ENCODE measurements at regions not wholly inside any gene's neighbourhood (a gene's known extent, or its start where the extent isn't known, plus 50 kb on each side); places are given as distances from the start of the nearest gene placed in this dataset.

- H3K4me3 ChIP-seq (ENCODE audit: control insufficient read depth in 1 of 7, extremely low read depth in 1 of 7, insufficient read depth in 4 of 7, low read depth in 2 of 7, low read length in 6 of 7): no peak overlapping the region
- H3K36me3 ChIP-seq (ENCODE audit: control insufficient read depth in 4 of 4, insufficient read depth in 4 of 4, low read length in 3 of 4): no peaks in the 10 kb centered on the region
- no peak for DNase-seq
- H3K9me3 ChIP-seq (ENCODE audit: control extremely low read depth in 1 of 5, control insufficient read depth in 4 of 5, insufficient read depth in 2 of 5, low read depth in 1 of 5, low read length in 4 of 5): peaks cover 0 to 2% (median 0%) of the 10 kb centered on the region in 5 experiments
- WGBS (ENCODE audit: insufficient coverage): 0% methylated on average over 1 of the region's 1 CpG
- CTCF ChIA-PET: interaction anchor here (1.0 kb wide), 1 partner anchor 15 kb away, joined by 3 read pairs; no protein-coding TSS in a partner anchor
- no peaks in the 10 kb centered on the region for H3K27me3 ChIP-seq (replicated peaks in 2 of 5; ENCODE audit: control insufficient read depth in 4 of 5, insufficient read depth in 5 of 5, low read length in 4 of 5)
- no peaks in the 10 kb centered on the region for H3K4me1 ChIP-seq (ENCODE audit: control extremely low read depth in 1 of 4, control insufficient read depth in 4 of 4, insufficient read depth in 4 of 4, low read length in 3 of 4)
- POLR2A ChIA-PET: no interaction called here
- H3K27ac ChIP-seq (ENCODE audit: insufficient read depth in 1 of 2, low read depth in 1 of 2, low read length in 2 of 2, poor library complexity in 1 of 2, severe bottlenecking in 2 of 2): no peak overlapping the region
These were observed 289.9 kb upstream of the TSHZ2 start for GRCh38 chr20:52682237-52682636.

GRCh38 chr20:52681288-52681687 lies 290.9 kb upstream of the TSHZ2 start:
- Histone ChIP-seq H3K36me3 (ENCODE audit: control insufficient read depth in 4 of 4, insufficient read depth in 4 of 4, low read length in 3 of 4) (no peaks in the 10 kb centered on the region), H3K9me3 (ENCODE audit: control extremely low read depth in 1 of 5, control insufficient read depth in 4 of 5, insufficient read depth in 2 of 5, low read depth in 1 of 5, low read length in 4 of 5) (peaks cover 0 to 2% (median 0%) of the 10 kb centered on the region in 5 experiments), H3K27ac (ENCODE audit: insufficient read depth in 1 of 2, low read depth in 1 of 2, low read length in 2 of 2, poor library complexity in 1 of 2, severe bottlenecking in 2 of 2) (no peak overlapping the region), H3K4me1 (ENCODE audit: control extremely low read depth in 1 of 4, control insufficient read depth in 4 of 4, insufficient read depth in 4 of 4, low read length in 3 of 4) (no peaks in the 10 kb centered on the region), H3K4me3 (ENCODE audit: control insufficient read depth in 1 of 7, extremely low read depth in 1 of 7, insufficient read depth in 4 of 7, low read depth in 2 of 7, low read length in 6 of 7) (no peak overlapping the region), H3K27me3 (replicated peaks in 2 of 5; ENCODE audit: control insufficient read depth in 4 of 5, insufficient read depth in 5 of 5, low read length in 4 of 5) (no peaks in the 10 kb centered on the region)
- ChIA-PET CTCF (interaction anchor here (1.0 kb wide), 1 partner anchor 16 kb away, joined by 3 read pairs; no protein-coding TSS in a partner anchor), POLR2A (no interaction called here)
- DNase-seq: no peak
- 87% methylated on average over 6 of the region's 6 CpGs for WGBS (ENCODE audit: insufficient coverage)

GRCh38 chr20:52677216-52677615 lies 294.9 kb upstream of the TSHZ2 start:
- POLR2A ChIA-PET: interaction anchor here (0.6 kb wide), 1 partner anchor 18 kb away, joined by 3 read pairs; no protein-coding TSS in a partner anchor
- Histone ChIP-seq H3K27me3 (replicated peaks in 2 of 5; ENCODE audit: control insufficient read depth in 4 of 5, insufficient read depth in 5 of 5, low read length in 4 of 5) (no peaks in the 10 kb centered on the region), H3K9me3 (ENCODE audit: control extremely low read depth in 1 of 5, control insufficient read depth in 4 of 5, insufficient read depth in 2 of 5, low read depth in 1 of 5, low read length in 4 of 5) (peaks cover 0 to 3% (median 0%) of the 10 kb centered on the region in 5 experiments), H3K4me3 (ENCODE audit: control insufficient read depth in 1 of 7, extremely low read depth in 1 of 7, insufficient read depth in 4 of 7, low read depth in 2 of 7, low read length in 6 of 7) (no peak overlapping the region), H3K36me3 (ENCODE audit: control insufficient read depth in 4 of 4, insufficient read depth in 4 of 4, low read length in 3 of 4) (no peaks in the 10 kb centered on the region), H3K4me1 (ENCODE audit: control extremely low read depth in 1 of 4, control insufficient read depth in 4 of 4, insufficient read depth in 4 of 4, low read length in 3 of 4) (no peaks in the 10 kb centered on the region), H3K27ac (ENCODE audit: insufficient read depth in 1 of 2, low read depth in 1 of 2, low read length in 2 of 2, poor library complexity in 1 of 2, severe bottlenecking in 2 of 2) (no peak overlapping the region)
- 100% methylated on average over 1 of the region's 2 CpGs for WGBS (ENCODE audit: insufficient coverage)
- no peak for DNase-seq
- CTCF ChIA-PET: no interaction called here

- no peak for DNase-seq
- POLR2A ChIA-PET: no interaction called here
- H3K27me3 ChIP-seq (replicated peaks in 2 of 5; ENCODE audit: control insufficient read depth in 4 of 5, insufficient read depth in 5 of 5, low read length in 4 of 5): no peaks in the 10 kb centered on the region
- no peak overlapping the region for H3K4me3 ChIP-seq (ENCODE audit: control insufficient read depth in 1 of 7, extremely low read depth in 1 of 7, insufficient read depth in 4 of 7, low read depth in 2 of 7, low read length in 6 of 7)
- peaks cover 0 to 3% (median 0%) of the 10 kb centered on the region in 5 experiments for H3K9me3 ChIP-seq (ENCODE audit: control extremely low read depth in 1 of 5, control insufficient read depth in 4 of 5, insufficient read depth in 2 of 5, low read depth in 1 of 5, low read length in 4 of 5)
- no peaks in the 10 kb centered on the region for H3K36me3 ChIP-seq (ENCODE audit: control insufficient read depth in 4 of 4, insufficient read depth in 4 of 4, low read length in 3 of 4)
- 88% methylated on average over 10 of the region's 13 CpGs for WGBS (ENCODE audit: insufficient coverage)
- no peak overlapping the region for H3K27ac ChIP-seq (ENCODE audit: insufficient read depth in 1 of 2, low read depth in 1 of 2, low read length in 2 of 2, poor library complexity in 1 of 2, severe bottlenecking in 2 of 2)
- CTCF ChIA-PET: no interaction called here
- no peaks in the 10 kb centered on the region for H3K4me1 ChIP-seq (ENCODE audit: control extremely low read depth in 1 of 4, control insufficient read depth in 4 of 4, insufficient read depth in 4 of 4, low read length in 3 of 4)
These were observed 295.7 kb upstream of the TSHZ2 start for GRCh38 chr20:52676283-52676995.

GRCh38 chr20:52675375-52675774 lies 296.8 kb upstream of the TSHZ2 start:
- CTCF ChIA-PET: no interaction called here
- H3K4me3 ChIP-seq (ENCODE audit: control insufficient read depth in 1 of 7, extremely low read depth in 1 of 7, insufficient read depth in 4 of 7, low read depth in 2 of 7, low read length in 6 of 7): no peak overlapping the region
- no peak for DNase-seq
- no peaks in the 10 kb centered on the region for H3K36me3 ChIP-seq (ENCODE audit: control insufficient read depth in 4 of 4, insufficient read depth in 4 of 4, low read length in 3 of 4)
- no peak overlapping the region for H3K27ac ChIP-seq (ENCODE audit: insufficient read depth in 1 of 2, low read depth in 1 of 2, low read length in 2 of 2, poor library complexity in 1 of 2, severe bottlenecking in 2 of 2)
- no CpG with 5 or more reads among the region's 4 CpGs for WGBS (ENCODE audit: insufficient coverage)
- H3K4me1 ChIP-seq (ENCODE audit: control extremely low read depth in 1 of 4, control insufficient read depth in 4 of 4, insufficient read depth in 4 of 4, low read length in 3 of 4): no peaks in the 10 kb centered on the region
- peaks cover 0 to 3% (median 0%) of the 10 kb centered on the region in 5 experiments for H3K9me3 ChIP-seq (ENCODE audit: control extremely low read depth in 1 of 5, control insufficient read depth in 4 of 5, insufficient read depth in 2 of 5, low read depth in 1 of 5, low read length in 4 of 5)
- no peaks in the 10 kb centered on the region for H3K27me3 ChIP-seq (replicated peaks in 2 of 5; ENCODE audit: control insufficient read depth in 4 of 5, insufficient read depth in 5 of 5, low read length in 4 of 5)
- POLR2A ChIA-PET: no interaction called here

- no peak for DNase-seq
- Histone ChIP-seq H3K4me3 (ENCODE audit: control insufficient read depth in 1 of 7, extremely low read depth in 1 of 7, insufficient read depth in 4 of 7, low read depth in 2 of 7, low read length in 6 of 7) (no peak overlapping the region), H3K27ac (ENCODE audit: insufficient read depth in 1 of 2, low read depth in 1 of 2, low read length in 2 of 2, poor library complexity in 1 of 2, severe bottlenecking in 2 of 2) (no peak overlapping the region), H3K36me3 (ENCODE audit: control insufficient read depth in 4 of 4, insufficient read depth in 4 of 4, low read length in 3 of 4) (no peaks in the 10 kb centered on the region), H3K4me1 (ENCODE audit: control extremely low read depth in 1 of 4, control insufficient read depth in 4 of 4, insufficient read depth in 4 of 4, low read length in 3 of 4) (no peaks in the 10 kb centered on the region), H3K9me3 (ENCODE audit: control extremely low read depth in 1 of 5, control insufficient read depth in 4 of 5, insufficient read depth in 2 of 5, low read depth in 1 of 5, low read length in 4 of 5) (no peaks in the 10 kb centered on the region), H3K27me3 (replicated peaks in 2 of 5; ENCODE audit: control insufficient read depth in 4 of 5, insufficient read depth in 5 of 5, low read length in 4 of 5) (no peaks in the 10 kb centered on the region)
- CTCF ChIA-PET: no interaction called here
- POLR2A ChIA-PET: no interaction called here
- no CpG with 5 or more reads among the region's 3 CpGs for WGBS (ENCODE audit: insufficient coverage)
These were observed 303.5 kb upstream of the TSHZ2 start for GRCh38 chr20:52668626-52669025.

GRCh38 chr20:52667358-52667757 lies 304.8 kb upstream of the TSHZ2 start:
- H3K9me3 ChIP-seq (ENCODE audit: control extremely low read depth in 1 of 5, control insufficient read depth in 4 of 5, insufficient read depth in 2 of 5, low read depth in 1 of 5, low read length in 4 of 5): no peaks in the 10 kb centered on the region
- no peaks in the 10 kb centered on the region for H3K36me3 ChIP-seq (ENCODE audit: control insufficient read depth in 4 of 4, insufficient read depth in 4 of 4, low read length in 3 of 4)
- no peak overlapping the region for H3K27ac ChIP-seq (ENCODE audit: insufficient read depth in 1 of 2, low read depth in 1 of 2, low read length in 2 of 2, poor library complexity in 1 of 2, severe bottlenecking in 2 of 2)
- POLR2A ChIA-PET: no interaction called here
- H3K4me1 ChIP-seq (ENCODE audit: control extremely low read depth in 1 of 4, control insufficient read depth in 4 of 4, insufficient read depth in 4 of 4, low read length in 3 of 4): no peaks in the 10 kb centered on the region
- CTCF ChIA-PET: no interaction called here
- no peak overlapping the region for H3K4me3 ChIP-seq (ENCODE audit: control insufficient read depth in 1 of 7, extremely low read depth in 1 of 7, insufficient read depth in 4 of 7, low read depth in 2 of 7, low read length in 6 of 7)
- H3K27me3 ChIP-seq (replicated peaks in 2 of 5; ENCODE audit: control insufficient read depth in 4 of 5, insufficient read depth in 5 of 5, low read length in 4 of 5): no peaks in the 10 kb centered on the region
- 93% methylated on average over 5 of the region's 5 CpGs for WGBS (ENCODE audit: insufficient coverage)
- DNase-seq: no peak
